HepG2 (cell line): ENCODE measurements at regions not wholly inside any gene's neighbourhood (a gene's known extent, or its start where the extent isn't known, plus 50 kb on each side); places are given as distances from the start of the nearest gene placed in this dataset.

Experiments used
- ARID5B ChIP-seq: IDR thresholded peaks from 2 replicates; pipeline ENCODE4 v1.4.0; 2020; ENCODE audit warnings: mild to moderate bottlenecking, missing genetic modification reagents
- CHD4 ChIP-seq: fragments of 200-600 bp; sonication (generic); IDR thresholded peaks from 2 replicates; pipeline ENCODE4 v1.7.0; 2017; ENCODE audit warnings: mild to moderate bottlenecking, low read length, borderline replicate concordance
- DMAP1 ChIP-seq: IDR thresholded peaks from 2 replicates; pipeline ENCODE4 v1.6.1; 2016
- FOXP1 ChIP-seq, 2 experiments: fragments of 450-650 bp in 1 of 2; IDR thresholded peaks; 2 replicates each; pipeline ENCODE4 v1.6.1; 2017 to 2018; ENCODE audit warnings: antibody characterized with exemption in 1 of 2
- KLF6 ChIP-seq: IDR thresholded peaks from 2 replicates; pipeline ENCODE4 v1.8.0; 2016; ENCODE audit warnings: missing biosample characterization, missing genetic modification reagents
- MIER3 ChIP-seq: IDR thresholded peaks from 2 replicates; pipeline ENCODE4 v1.6.1; 2016; ENCODE audit warnings: missing compliant biosample characterization, borderline replicate concordance
- NFAT5 ChIP-seq: sonication (generic); formaldehyde crosslinking; IDR thresholded peaks from 2 replicates; pipeline ENCODE4 v1.4.0; 2020; ENCODE audit warnings: missing genetic modification reagents
- NFIC ChIP-seq: IDR thresholded peaks from 2 replicates; pipeline ENCODE4 v1.6.1; 2012; ENCODE audit warnings: mild to moderate bottlenecking, low read length, inconsistent platforms
- SAP130 ChIP-seq: IDR thresholded peaks from 2 replicates; pipeline ENCODE4 v1.6.1; 2016; ENCODE audit warnings: low read depth
- SETDB1 ChIP-seq: sonication (generic); formaldehyde crosslinking; IDR thresholded peaks from 2 replicates; pipeline ENCODE4 v1.5.1; 2020; ENCODE audit warnings: missing genetic modification reagents, mild to moderate bottlenecking, borderline replicate concordance
- SNAPC2 ChIP-seq: sonication (generic); formaldehyde crosslinking; IDR thresholded peaks from 2 replicates; pipeline ENCODE4 v1.8.1; 2022; ENCODE audit warnings: mild to moderate bottlenecking, missing genetic modification reagents
- SOX6 ChIP-seq, 2 experiments: fragments of 450-650 bp in 1 of 2; sonication (generic) in 1 of 2; formaldehyde crosslinking in 1 of 2; IDR thresholded peaks; 2 replicates each; pipeline versions ENCODE4 v1.4.0 to v1.6.1; 2017 to 2020; ENCODE audit warnings: antibody characterized with exemption in 1 of 2, mild to moderate bottlenecking in 1 of 2, missing genetic modification reagents in 1 of 2
- SYNCRIP ChIP-seq: fragments of 200-400 bp; formaldehyde crosslinking; IDR thresholded peaks from 2 replicates; pipeline ENCODE4 v1.6.1; 2018; ENCODE audit warnings: mild to moderate bottlenecking, low read depth, low read length; ENCODE audit not compliant: insufficient read depth
- TAF1 ChIP-seq: sonication (generic); formaldehyde crosslinking; IDR thresholded peaks from 2 replicates; pipeline ENCODE4 v1.4.0; 2020; ENCODE audit warnings: missing genetic modification reagents
- TARDBP ChIP-seq: sonication (generic); formaldehyde crosslinking; IDR thresholded peaks from 2 replicates; pipeline ENCODE4 v1.8.0; 2022; ENCODE audit warnings: mild to moderate bottlenecking, missing genetic modification reagents
- ZNF296 ChIP-seq: sonication (generic); formaldehyde crosslinking; conservative IDR thresholded peaks from 2 replicates; pipeline ENCODE4 v1.5.0; 2020; ENCODE audit warnings: mild to moderate bottlenecking, missing genetic modification reagents
- ZNF326 ChIP-seq: sonication (generic); formaldehyde crosslinking; IDR thresholded peaks from 2 replicates; pipeline ENCODE4 v1.4.0; 2020; ENCODE audit warnings: missing genetic modification reagents, borderline replicate concordance
- ZNF503 ChIP-seq: sonication (generic); formaldehyde crosslinking; IDR thresholded peaks from 2 replicates; pipeline ENCODE4 v1.4.0; 2020; ENCODE audit warnings: missing genetic modification reagents
- ZNF720 ChIP-seq: sonication (generic); formaldehyde crosslinking; IDR thresholded peaks from 2 replicates; pipeline ENCODE4 v1.4.0; 2020; ENCODE audit warnings: missing genetic modification reagents
- ZNF766 ChIP-seq: sonication (generic); formaldehyde crosslinking; IDR thresholded peaks from 2 replicates; pipeline ENCODE4 v1.5.0; 2020; ENCODE audit warnings: missing genetic modification reagents, borderline replicate concordance

- TF ChIP-seq ZNF720 (CRISPR knock-in tag) (no peak), NFAT5 (no peak), SAP130 (peak; percentile 48; the same call in 1 of the 2 replicates), SYNCRIP (no peak), ZNF503 (0 out of 2 replicates have a peak, but pooled peaks have one; percentile 46), ZNF296 (CRISPR knock-in tag) (no peak), SOX6 (IDR thresholded peaks at IDR 0.05) (no peak), SOX6 (CRISPR knock-in tag; IDR thresholded peaks at IDR 0.05) (peak; percentile 78), MIER3 (CRISPR knock-in tag) (peak; percentile 36; the same call in 1 of the 2 replicates), SETDB1 (no peak), CHD4 (peak; percentile 75; the same call in 1 of the 2 replicates), ARID5B (CRISPR knock-in tag) (peak; percentile 86), ZNF326 (no peak), KLF6 (CRISPR knock-in tag) (peak; percentile 53; the same call in 1 of the 2 replicates), TARDBP (CRISPR knock-in tag) (peak; percentile 54; the same call in 1 of the 2 replicates), DMAP1 (0 out of 2 replicates have a peak, but pooled peaks have one; percentile 55), ZNF766 (CRISPR knock-in tag) (no peak), TAF1 (CRISPR knock-in tag) (peak; percentile 49; the same call in 1 of the 2 replicates), SNAPC2 (CRISPR knock-in tag) (peak; percentile 21; the same call in 1 of the 2 replicates), NFIC (peak; percentile 42; the same call in 1 of the 2 replicates), FOXP1 (IDR thresholded peaks at IDR 0.05) (no peak), FOXP1 (CRISPR knock-in tag; IDR thresholded peaks at IDR 0.05) (peak; percentile 49; the same call in 1 of the 2 replicates)
Measured at GRCh38 chr2:62565309-62565908, 59.4 kb upstream of the TMEM17 start (continued).
